ENCODE measurements at regions not wholly inside any gene's neighbourhood (a gene's known extent, or its start where the extent isn't known, plus 50 kb on each side); places are given as distances from the start of the nearest gene placed in this dataset.

- TF ChIP-seq CTCF (IDR thresholded peaks at IDR 0.05) = no peak
- no peak for TF ChIP-seq POLR2A (IDR thresholded peaks at IDR 0.05)
These were observed 493.5 kb upstream of the WWC1 start for GRCh38 chr5:167797933-167798332.
